Endothelial cell of umbilical vein (primary cell): ENCODE measurements at regions not wholly inside any gene's neighbourhood (a gene's known extent, or its start where the extent isn't known, plus 50 kb on each side); places are given as distances from the start of the nearest gene placed in this dataset.

Experiments
- BruUV-seq: library from RNA; stranded (reverse); fragments of 400-500 nt; replicated peaks from 2 replicates; lab custom pipeline; 2021; lab: Mats Ljungman, UMichigan
- CTCF ChIA-PET: fragments of 300-600, 350-600 bp; sonication (Branson Sonifier 250); formaldehyde crosslinking; loops from one replicate; lab custom pipeline; 2021; ENCODE audit warnings: antibody characterized with exemption, inconsistent platforms; lab: Charles Lee
- POLR2A ChIA-PET: fragments of 300-600, 350-600 bp; sonication (Branson Sonifier 250); formaldehyde crosslinking; loops from one replicate; lab custom pipeline; 2021; ENCODE audit warnings: antibody characterized with exemption, inconsistent platforms; lab: Charles Lee
- DNase-seq: peaks from one replicate; pipeline ENCODE4 v3.0.0-alpha.2; 2011; ENCODE audit warnings: low read depth, low spot score
- FAIRE-seq: peaks from 2 replicates; lab custom pipeline; 2011; peaks lifted over from hg19 to GRCh38; lab: Jason Lieb, UNC
- H2AFZ ChIP-seq: 2 replicates; pipeline ENCODE4 v1.6.0; 2012; ENCODE audit warnings: low read depth, low read length, control low read depth, inconsistent platforms
- H3K27ac ChIP-seq: 2 replicates; pipeline ENCODE4 v1.5.1; 2011; ENCODE audit warnings: low read depth, mild to moderate bottlenecking, control low read depth, low read length, moderate library complexity; ENCODE audit not compliant: insufficient read depth
- H3K27me3 ChIP-seq, 2 experiments: 2 replicates each; pipeline versions ENCODE4 v1.6.0 to v1.6.1; 2011; ENCODE audit warnings: low read length in 2 of 2, mixed read lengths in 1 of 2; ENCODE audit not compliant: control insufficient read depth in 2 of 2, insufficient read depth in 2 of 2
- H3K36me3 ChIP-seq, 2 experiments: 2 replicates in 1 of 2; 3 replicates in 1 of 2; pipeline ENCODE4 v1.5.1; 2011; ENCODE audit warnings: low read length in 2 of 2, mild to moderate bottlenecking in 1 of 2, moderate library complexity in 1 of 2; ENCODE audit not compliant: control insufficient read depth in 2 of 2, insufficient read depth in 2 of 2; ENCODE audit errors: extremely low read depth in 1 of 2
- H3K4me1 ChIP-seq: 3 replicates; pipeline ENCODE4 v1.5.1; 2011; ENCODE audit warnings: mild to moderate bottlenecking, low read length; ENCODE audit not compliant: control insufficient read depth, insufficient read depth; ENCODE audit errors: extremely low read depth
- H3K4me2 ChIP-seq: 2 replicates; pipeline ENCODE4 v1.6.1; 2011; ENCODE audit warnings: low read length, control low read depth, mixed read lengths; ENCODE audit not compliant: insufficient read depth
- H3K4me3 ChIP-seq, 3 experiments: fragments of 200-600 bp in 1 of 3; sonication (generic), shearing (Covaris generic) in 1 of 3; replicated peaks in 1 of 3; 2 replicates each; pipeline ENCODE4 v1.5.1; 2011 to 2016; ENCODE audit warnings: control low read depth in 3 of 3, low read length in 3 of 3, mild to moderate bottlenecking in 2 of 3, inconsistent platforms in 1 of 3, low read depth in 1 of 3, moderate library complexity in 1 of 3; ENCODE audit not compliant: insufficient read depth in 1 of 3
- H3K79me2 ChIP-seq: 2 replicates; pipeline ENCODE4 v1.6.0; 2012; ENCODE audit warnings: low read length, inconsistent platforms; ENCODE audit not compliant: control insufficient read depth, insufficient read depth
- H3K9ac ChIP-seq: replicated peaks from 2 replicates; pipeline ENCODE3; 2011; ENCODE audit warnings: low read length, control low read depth; ENCODE audit not compliant: insufficient read depth; ENCODE audit errors: extremely low read depth
- H3K9me1 ChIP-seq: replicated peaks from 3 replicates; pipeline ENCODE4 v1.6.0; 2011; ENCODE audit warnings: mild to moderate bottlenecking, low read length; ENCODE audit not compliant: control insufficient read depth, insufficient read depth; ENCODE audit errors: extremely low read depth
- H3K9me3 ChIP-seq: replicated peaks from 2 replicates; pipeline ENCODE4 v1.5.1; 2012; ENCODE audit warnings: low read length, inconsistent platforms; ENCODE audit not compliant: control insufficient read depth, insufficient read depth
- H4K20me1 ChIP-seq: replicated peaks from 2 replicates; pipeline ENCODE3; 2011; ENCODE audit warnings: mild to moderate bottlenecking, low read length; ENCODE audit not compliant: control insufficient read depth, insufficient read depth; ENCODE audit errors: extremely low read depth
- EZH2 ChIP-seq: IDR thresholded peaks from 2 replicates; pipeline ENCODE4 v1.6.1; 2012; ENCODE audit warnings: borderline replicate concordance, low read depth, mild to moderate bottlenecking, moderate library complexity, low read length, inconsistent platforms; ENCODE audit not compliant: severe bottlenecking
- FOS ChIP-seq: IDR thresholded peaks from 2 replicates; pipeline ENCODE4 v1.6.1; 2011; ENCODE audit warnings: mild to moderate bottlenecking, low read length, moderate library complexity, borderline replicate concordance; ENCODE audit not compliant: insufficient read depth
- GATA2 ChIP-seq: IDR thresholded peaks from 2 replicates; pipeline ENCODE4 v1.7.0; 2011; ENCODE audit warnings: low read depth, mild to moderate bottlenecking, moderate library complexity, mixed read lengths, low read length; ENCODE audit not compliant: insufficient read length, insufficient read depth
- JUN ChIP-seq: IDR thresholded peaks from 2 replicates; pipeline ENCODE4 v1.6.1; 2011; ENCODE audit warnings: borderline replicate concordance, low read depth; ENCODE audit not compliant: insufficient read length, insufficient read depth
- MYC ChIP-seq: IDR thresholded peaks from one replicate; pipeline ENCODE4 v1.6.1; 2011; ENCODE audit warnings: mild to moderate bottlenecking, low read depth, low read length
- POLR2A ChIP-seq: IDR thresholded peaks from 2 replicates; pipeline ENCODE4 v1.6.1; 2012; ENCODE audit warnings: low read depth, mild to moderate bottlenecking, control low read depth, low read length
- POLR2AphosphoS5 ChIP-seq: IDR thresholded peaks from 2 replicates; pipeline ENCODE4 v1.6.1; 2012; ENCODE audit warnings: low read depth, mild to moderate bottlenecking, control low read depth, low read length, moderate library complexity; ENCODE audit not compliant: insufficient read depth
- dilution Hi-C: fragments of 300-500 bp; cut with MboI; formaldehyde crosslinking; loops from one replicate; pipeline ENCODE4 v1.15.0; 2019; ENCODE audit warnings: low sequenced_read_pairs; ENCODE audit not compliant: extremely low pct_ligation_motif_present
- intact Hi-C: fragments of 100-400 bp; cut with micrococcal nuclease; formaldehyde crosslinking; loops from one replicate; pipeline ENCODE4 v1.10.0; 2022
- TF ChIP-seq, protein P1 (sequence below): IDR thresholded peaks from 2 replicates; pipeline ENCODE4 v1.6.1; 2011; ENCODE audit not compliant: insufficient read depth, insufficient read length
- TF ChIP-seq, protein P2 (sequence below), 2 donors: IDR thresholded peaks; 1 replicate in 1 of 2; 2 replicates in 1 of 2; pipeline ENCODE4 v1.5.1; 2011; ENCODE audit warnings: low read length in 2 of 2, mild to moderate bottlenecking in 2 of 2, moderate library complexity in 2 of 2, control low read depth in 1 of 2, inconsistent platforms in 1 of 2, low read depth in 1 of 2; ENCODE audit not compliant: insufficient read depth in 1 of 2; ENCODE audit errors: extremely low read depth in 1 of 2

DNA sequence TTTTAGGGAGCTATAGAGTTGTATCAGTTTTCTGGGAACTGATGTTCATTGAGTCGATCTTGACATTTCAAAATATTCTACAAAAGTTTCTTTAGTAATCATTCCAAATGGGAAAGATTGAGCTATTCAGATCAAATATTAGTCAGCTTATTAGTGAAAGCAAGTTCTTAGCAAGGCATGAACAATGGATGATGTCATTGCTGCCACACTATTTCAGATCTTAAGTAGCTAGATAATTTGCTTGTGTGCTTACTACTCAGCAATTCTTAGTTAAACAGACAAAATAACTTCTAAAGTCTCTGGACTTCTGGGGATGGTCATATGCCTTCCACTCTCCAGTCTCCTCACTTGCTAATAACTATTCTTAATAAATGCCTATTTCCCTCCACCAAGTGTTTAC is 69.0 kb upstream of the CDH8 start:
- BruUV-seq = no TSS peak
- Histone ChIP-seq H3K27ac (no peak overlapping the region), H3K9ac (no peak overlapping the region), H4K20me1 (no peaks in the 10 kb centered on the region), H3K9me1 (no peaks in the 10 kb centered on the region), H3K4me3 (no peak overlapping the region), H3K9me3 (peaks cover under 1% of the 10 kb centered on the region), H3K79me2 (no peaks in the 10 kb centered on the region), H3K36me3 (no peaks in the 10 kb centered on the region), H2AFZ (no peak overlapping the region), H3K27me3 (no peaks in the 10 kb centered on the region), H3K4me2 (no peak overlapping the region), H3K4me1 (no peaks in the 10 kb centered on the region)
- POLR2A ChIA-PET = no interaction called here
- intact Hi-C loops = no loop called here
- dilution Hi-C loops = no loop called here
- DNase-seq = no peak
- no peak for FAIRE-seq
- CTCF ChIA-PET = no interaction called here
- no peak for TF ChIP-seq EZH2
- TF ChIP-seq, protein P1, sequence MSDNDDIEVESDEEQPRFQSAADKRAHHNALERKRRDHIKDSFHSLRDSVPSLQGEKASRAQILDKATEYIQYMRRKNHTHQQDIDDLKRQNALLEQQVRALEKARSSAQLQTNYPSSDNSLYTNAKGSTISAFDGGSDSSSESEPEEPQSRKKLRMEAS = no peak
- TF ChIP-seq MYC = no peak
- no peak for TF ChIP-seq POLR2AphosphoS5
- TF ChIP-seq, protein P2, sequence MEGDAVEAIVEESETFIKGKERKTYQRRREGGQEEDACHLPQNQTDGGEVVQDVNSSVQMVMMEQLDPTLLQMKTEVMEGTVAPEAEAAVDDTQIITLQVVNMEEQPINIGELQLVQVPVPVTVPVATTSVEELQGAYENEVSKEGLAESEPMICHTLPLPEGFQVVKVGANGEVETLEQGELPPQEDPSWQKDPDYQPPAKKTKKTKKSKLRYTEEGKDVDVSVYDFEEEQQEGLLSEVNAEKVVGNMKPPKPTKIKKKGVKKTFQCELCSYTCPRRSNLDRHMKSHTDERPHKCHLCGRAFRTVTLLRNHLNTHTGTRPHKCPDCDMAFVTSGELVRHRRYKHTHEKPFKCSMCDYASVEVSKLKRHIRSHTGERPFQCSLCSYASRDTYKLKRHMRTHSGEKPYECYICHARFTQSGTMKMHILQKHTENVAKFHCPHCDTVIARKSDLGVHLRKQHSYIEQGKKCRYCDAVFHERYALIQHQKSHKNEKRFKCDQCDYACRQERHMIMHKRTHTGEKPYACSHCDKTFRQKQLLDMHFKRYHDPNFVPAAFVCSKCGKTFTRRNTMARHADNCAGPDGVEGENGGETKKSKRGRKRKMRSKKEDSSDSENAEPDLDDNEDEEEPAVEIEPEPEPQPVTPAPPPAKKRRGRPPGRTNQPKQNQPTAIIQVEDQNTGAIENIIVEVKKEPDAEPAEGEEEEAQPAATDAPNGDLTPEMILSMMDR (IDR thresholded peaks at IDR 0.05; ENCODE audit: extremely low read depth in 1 of 2, insufficient read depth in 1 of 2, low read depth in 1 of 2, low read length in 2 of 2) = no peak
- TF ChIP-seq POLR2A = no peak
- no peak for TF ChIP-seq JUN
- no peak for TF ChIP-seq GATA2
- TF ChIP-seq FOS = no peak
